ENCODE measurements at regions not wholly inside any gene's neighbourhood (a gene's known extent, or its start where the extent isn't known, plus 50 kb on each side); places are given as distances from the start of the nearest gene placed in this dataset.

GRCh38 chr4:180993244-180993836, 1249.9 kb upstream of the TENM3 start:
- Mint-ChIP-seq H3K4me3 (no peak overlapping the region), H3K27ac (no peak overlapping the region), H3K27me3 (no peaks in the 10 kb centered on the region), H3K4me1 (ENCODE audit: low read depth in 2 of 2) (no peaks in the 10 kb centered on the region), H3K9me3 (peaks cover 0 to 6% of the 10 kb centered on the region in 2 donors), H3K36me3 (ENCODE audit: insufficient read depth) (no peaks in the 10 kb centered on the region)
- ATAC-seq (replicated peaks), result no peak
- no peak for DNase-seq

GRCh38 chr4:180994722-180995121, 1248.5 kb upstream of the TENM3 start:
- ATAC-seq (replicated peaks) (no peak), DNase-seq (no peak)
- Mint-ChIP-seq H3K4me1 (ENCODE audit: low read depth in 2 of 2) (no peaks in the 10 kb centered on the region), H3K4me3 (no peak overlapping the region), H3K27me3 (no peaks in the 10 kb centered on the region), H3K27ac (no peak overlapping the region), H3K9me3 (peaks cover 0 to 6% of the 10 kb centered on the region in 2 donors), H3K36me3 (ENCODE audit: insufficient read depth) (no peaks in the 10 kb centered on the region)

GRCh38 chr4:180999217-180999616, 1244.0 kb upstream of the TENM3 start:
- Mint-ChIP-seq H3K36me3 (ENCODE audit: insufficient read depth) (no peaks in the 10 kb centered on the region), H3K4me1 (ENCODE audit: low read depth in 2 of 2) (no peaks in the 10 kb centered on the region), H3K27me3 (no peaks in the 10 kb centered on the region), H3K9me3 (peaks cover 8 to 13% of the 10 kb centered on the region in 2 donors), H3K27ac (no peak overlapping the region), H3K4me3 (no peak overlapping the region)
- DNase-seq (no peak), ATAC-seq (replicated peaks) (no peak)

- DNase-seq, result no peak
- Mint-ChIP-seq H3K4me1 (ENCODE audit: low read depth in 2 of 2) (no peaks in the 10 kb centered on the region), H3K9me3 (peaks cover 11 to 25% of the 10 kb centered on the region in 2 donors), H3K36me3 (ENCODE audit: insufficient read depth) (no peaks in the 10 kb centered on the region), H3K27ac (no peak overlapping the region), H3K27me3 (no peaks in the 10 kb centered on the region), H3K4me3 (no peak overlapping the region)
- ATAC-seq (replicated peaks), result no peak
These were observed 1239.1 kb upstream of the TENM3 start for GRCh38 chr4:181004056-181004455.

GRCh38 chr4:181006499-181007260, 1236.5 kb upstream of the TENM3 start:
- H3K27ac Mint-ChIP-seq, result no peak overlapping the region

GRCh38 chr4:181007751-181008150, 1235.5 kb upstream of the TENM3 start:
- DNase-seq (no peak), ATAC-seq (replicated peaks) (no peak)
- Mint-ChIP-seq H3K36me3 (ENCODE audit: insufficient read depth) (no peaks in the 10 kb centered on the region), H3K9me3 (peaks cover 8 to 23% of the 10 kb centered on the region in 2 donors), H3K4me1 (ENCODE audit: low read depth in 2 of 2) (no peaks in the 10 kb centered on the region), H3K27me3 (no peaks in the 10 kb centered on the region), H3K27ac (no peak overlapping the region), H3K4me3 (no peak overlapping the region)

More at GRCh38 chr4:181006499-181007260, 1236.5 kb upstream of the TENM3 start:
- Mint-ChIP-seq H3K4me3 (no peak overlapping the region), H3K27me3 (no peaks in the 10 kb centered on the region), H3K4me1 (ENCODE audit: low read depth in 2 of 2) (no peaks in the 10 kb centered on the region), H3K36me3 (ENCODE audit: insufficient read depth) (no peaks in the 10 kb centered on the region), H3K9me3 (peaks cover 6 to 20% of the 10 kb centered on the region in 2 donors)
- DNase-seq (no peak), ATAC-seq (replicated peaks) (no peak)

DNA sequence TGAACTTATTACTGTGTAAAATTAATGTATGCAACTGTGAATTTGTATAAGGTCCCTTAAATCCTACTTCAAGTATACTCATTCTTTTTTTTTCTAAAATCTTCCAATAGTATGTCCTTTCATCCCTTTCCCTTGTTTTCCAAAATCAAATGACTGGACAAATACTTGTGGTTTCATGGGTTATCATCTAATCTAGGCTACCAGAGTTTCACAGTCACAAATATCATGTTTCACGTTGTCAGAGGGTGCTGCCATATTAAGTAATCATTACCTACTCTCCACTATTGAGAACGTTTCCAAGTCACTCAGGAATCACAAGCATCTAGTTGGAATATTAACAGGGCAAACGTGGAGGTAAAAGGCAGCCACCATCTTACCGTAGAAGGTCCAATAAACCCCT, 1235.0 kb upstream of the TENM3 start:
- no peak overlapping the region for H3K4me3 Mint-ChIP-seq
- no peaks in the 10 kb centered on the region for H3K4me1 Mint-ChIP-seq (ENCODE audit: low read depth in 2 of 2)
- no peaks in the 10 kb centered on the region for H3K36me3 Mint-ChIP-seq (ENCODE audit: insufficient read depth)
- ATAC-seq (replicated peaks), result no peak
- DNase-seq, result no peak
- no peaks in the 10 kb centered on the region for H3K27me3 Mint-ChIP-seq
- peaks cover 11 to 28% of the 10 kb centered on the region in 2 donors for H3K9me3 Mint-ChIP-seq
- H3K27ac Mint-ChIP-seq, result no peak overlapping the region

GRCh38 chr4:181013162-181013561, 1230.0 kb upstream of the TENM3 start:
- Mint-ChIP-seq H3K36me3 (ENCODE audit: insufficient read depth) (no peaks in the 10 kb centered on the region), H3K9me3 (peaks cover 12 to 26% of the 10 kb centered on the region in 2 donors), H3K27ac (no peak overlapping the region), H3K4me1 (ENCODE audit: low read depth in 2 of 2) (no peaks in the 10 kb centered on the region), H3K4me3 (no peak overlapping the region), H3K27me3 (no peaks in the 10 kb centered on the region)
- ATAC-seq (replicated peaks) (no peak), DNase-seq (no peak)

- Mint-ChIP-seq H3K27ac (no peak overlapping the region), H3K36me3 (ENCODE audit: insufficient read depth) (no peaks in the 10 kb centered on the region), H3K9me3 (peaks cover 23 to 26% of the 10 kb centered on the region in 2 donors), H3K4me1 (ENCODE audit: low read depth in 2 of 2) (no peaks in the 10 kb centered on the region), H3K4me3 (no peak overlapping the region), H3K27me3 (no peaks in the 10 kb centered on the region)
- ATAC-seq (replicated peaks), result no peak
- no peak for DNase-seq
These were observed 1226.2 kb upstream of the TENM3 start for GRCh38 chr4:181017038-181017437.

- Mint-ChIP-seq H3K36me3 (ENCODE audit: insufficient read depth) (no peaks in the 10 kb centered on the region), H3K4me3 (no peak overlapping the region), H3K9me3 (peaks cover 14 to 18% of the 10 kb centered on the region in 2 donors), H3K27me3 (no peaks in the 10 kb centered on the region), H3K4me1 (ENCODE audit: low read depth in 2 of 2) (no peaks in the 10 kb centered on the region), H3K27ac (no peak overlapping the region)
- ATAC-seq (replicated peaks) (no peak), DNase-seq (no peak)
These were observed 1224.7 kb upstream of the TENM3 start for GRCh38 chr4:181018472-181018871.

DNA sequence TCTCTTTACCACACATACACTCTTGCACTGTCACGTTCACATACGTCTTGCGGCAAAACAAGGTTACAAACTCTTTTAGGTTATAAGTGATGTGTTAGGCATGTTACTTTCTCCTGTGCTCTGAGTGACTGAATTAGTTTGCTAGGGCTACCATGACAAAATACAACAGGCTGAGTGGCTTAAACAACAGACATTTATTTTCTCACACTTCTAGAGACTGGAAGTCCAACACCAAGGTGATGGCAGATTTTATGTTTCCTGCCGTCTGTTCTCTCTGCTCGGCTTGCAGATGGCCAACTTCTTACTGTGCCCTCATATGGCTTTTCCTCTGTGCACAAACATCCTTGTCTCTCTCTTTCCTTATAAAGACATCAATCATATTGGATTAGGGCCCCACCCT, 1224.3 kb upstream of the TENM3 start:
- Mint-ChIP-seq H3K4me1 (ENCODE audit: low read depth in 2 of 2) (no peaks in the 10 kb centered on the region), H3K36me3 (ENCODE audit: insufficient read depth) (no peaks in the 10 kb centered on the region), H3K4me3 (no peak overlapping the region), H3K27ac (no peak overlapping the region), H3K27me3 (no peaks in the 10 kb centered on the region), H3K9me3 (peaks cover 9 to 14% of the 10 kb centered on the region in 2 donors)
- ATAC-seq (replicated peaks) (no peak), DNase-seq (no peak)

DNA sequence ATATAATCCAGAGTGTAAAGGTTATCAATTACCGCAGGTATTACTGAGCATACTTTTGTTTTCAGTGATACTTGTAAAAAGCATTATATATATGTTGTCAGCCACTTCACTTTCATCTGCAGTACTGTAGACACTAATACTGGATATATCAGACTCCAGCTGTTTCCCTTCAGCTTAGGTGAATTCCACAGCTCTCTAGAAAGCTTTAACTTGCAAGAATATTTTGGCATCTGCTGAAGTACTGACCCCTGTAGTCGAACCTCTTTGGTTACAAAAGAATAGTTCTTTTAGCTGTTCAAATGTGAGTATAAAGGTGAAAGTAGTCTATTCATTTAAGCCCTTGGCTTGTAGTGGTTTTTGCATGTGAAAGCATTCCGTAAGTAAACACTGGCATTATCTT, 1222.7 kb upstream of the TENM3 start:
- Mint-ChIP-seq H3K4me3 (no peak overlapping the region), H3K9me3 (peaks cover 13 to 14% of the 10 kb centered on the region in 2 donors), H3K4me1 (ENCODE audit: low read depth in 2 of 2) (no peaks in the 10 kb centered on the region), H3K27me3 (no peaks in the 10 kb centered on the region), H3K36me3 (ENCODE audit: insufficient read depth) (no peaks in the 10 kb centered on the region), H3K27ac (no peak overlapping the region)
- no peak for DNase-seq
- ATAC-seq (replicated peaks), result no peak

DNA sequence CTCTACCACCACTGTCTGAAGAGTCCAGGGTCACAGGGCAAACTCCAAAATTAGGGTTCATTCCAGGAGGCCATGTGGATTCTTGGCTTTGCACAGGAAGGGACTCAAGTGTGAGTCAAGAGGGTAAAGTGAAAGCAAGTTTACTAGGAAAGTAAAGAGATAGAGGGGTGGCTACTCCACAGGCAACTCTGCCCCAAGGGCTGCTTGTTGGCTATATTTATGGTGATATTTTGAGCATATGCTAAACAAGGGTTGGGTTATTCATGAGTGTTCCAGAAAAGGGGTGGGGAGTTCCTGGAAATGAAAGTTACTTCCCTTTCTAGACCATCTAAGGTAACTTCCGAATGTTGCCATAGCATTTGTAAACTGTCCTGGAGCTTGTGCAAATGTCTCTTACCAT, 1222.0 kb upstream of the TENM3 start:
- no peak for DNase-seq
- ATAC-seq (replicated peaks), result no peak
- no peaks in the 10 kb centered on the region for H3K27me3 Mint-ChIP-seq
- H3K9me3 Mint-ChIP-seq, result peaks cover 13 to 14% of the 10 kb centered on the region in 2 donors
- no peak overlapping the region for H3K4me3 Mint-ChIP-seq
- no peaks in the 10 kb centered on the region for H3K36me3 Mint-ChIP-seq (ENCODE audit: insufficient read depth)
- H3K4me1 Mint-ChIP-seq (ENCODE audit: low read depth in 2 of 2), result no peaks in the 10 kb centered on the region
- no peak overlapping the region for H3K27ac Mint-ChIP-seq

Data from effector memory CD8-positive, alpha-beta T cell (primary cell).